Osteoblast (primary cell): ENCODE measurements at regions not wholly inside any gene's neighbourhood (a gene's known extent, or its start where the extent isn't known, plus 50 kb on each side); places are given as distances from the start of the nearest gene placed in this dataset.

Experiments
- DNase-seq: peaks from one replicate; pipeline ENCODE4 v3.0.0; 2011; ENCODE audit warnings: low spot score, mixed read lengths; ENCODE audit not compliant: insufficient read length; ENCODE audit errors: missing footprints
- H2AFZ ChIP-seq: 2 replicates; pipeline ENCODE4 v1.6.0; 2011; ENCODE audit warnings: mild to moderate bottlenecking, low read length
- H3K27ac ChIP-seq: 2 replicates; pipeline ENCODE4 v1.5.1; 2011; ENCODE audit warnings: mild to moderate bottlenecking, low read depth, low read length, moderate library complexity
- H3K27me3 ChIP-seq: 2 replicates; pipeline ENCODE4 v1.6.0; 2012; ENCODE audit warnings: mild to moderate bottlenecking, control low read depth, inconsistent platforms, low read length, moderate library complexity; ENCODE audit not compliant: insufficient read depth
- H3K36me3 ChIP-seq: 2 replicates; pipeline ENCODE4 v1.5.1; 2011; ENCODE audit warnings: mild to moderate bottlenecking, low read length, control low read depth, moderate library complexity; ENCODE audit not compliant: insufficient read depth
- H3K4me1 ChIP-seq: 2 replicates; pipeline ENCODE4 v1.5.1; 2011; ENCODE audit warnings: mild to moderate bottlenecking, low read length, control low read depth, moderate library complexity; ENCODE audit not compliant: insufficient read depth
- H3K4me2 ChIP-seq: 2 replicates; pipeline ENCODE4 v1.6.0; 2011; ENCODE audit warnings: mild to moderate bottlenecking, low read length; ENCODE audit not compliant: insufficient read depth
- H3K4me3 ChIP-seq: fragments of 200-600 bp; sonication (generic); 3 replicates; pipeline ENCODE4 v1.5.1; 2012; ENCODE audit warnings: mild to moderate bottlenecking, low read length, inconsistent platforms; ENCODE audit not compliant: insufficient read depth
- H3K79me2 ChIP-seq: 2 replicates; pipeline ENCODE4 v1.6.0; 2012; ENCODE audit warnings: mild to moderate bottlenecking, low read length, control low read depth, inconsistent platforms; ENCODE audit not compliant: insufficient read depth
- H3K9me3 ChIP-seq: 2 replicates; pipeline ENCODE4 v1.5.1; 2011; ENCODE audit warnings: low read depth, low read length, control low read depth
- H4K20me1 ChIP-seq: 2 replicates; pipeline ENCODE4 v1.6.0; 2012; ENCODE audit warnings: mild to moderate bottlenecking, low read length, control low read depth; ENCODE audit not compliant: insufficient read depth
- TF ChIP-seq, protein P1 (sequence below): IDR thresholded peaks from 2 replicates; pipeline ENCODE4 v1.5.1; 2011; ENCODE audit warnings: mild to moderate bottlenecking, low read depth, low read length, moderate library complexity; ENCODE audit errors: extremely low read depth

DNA sequence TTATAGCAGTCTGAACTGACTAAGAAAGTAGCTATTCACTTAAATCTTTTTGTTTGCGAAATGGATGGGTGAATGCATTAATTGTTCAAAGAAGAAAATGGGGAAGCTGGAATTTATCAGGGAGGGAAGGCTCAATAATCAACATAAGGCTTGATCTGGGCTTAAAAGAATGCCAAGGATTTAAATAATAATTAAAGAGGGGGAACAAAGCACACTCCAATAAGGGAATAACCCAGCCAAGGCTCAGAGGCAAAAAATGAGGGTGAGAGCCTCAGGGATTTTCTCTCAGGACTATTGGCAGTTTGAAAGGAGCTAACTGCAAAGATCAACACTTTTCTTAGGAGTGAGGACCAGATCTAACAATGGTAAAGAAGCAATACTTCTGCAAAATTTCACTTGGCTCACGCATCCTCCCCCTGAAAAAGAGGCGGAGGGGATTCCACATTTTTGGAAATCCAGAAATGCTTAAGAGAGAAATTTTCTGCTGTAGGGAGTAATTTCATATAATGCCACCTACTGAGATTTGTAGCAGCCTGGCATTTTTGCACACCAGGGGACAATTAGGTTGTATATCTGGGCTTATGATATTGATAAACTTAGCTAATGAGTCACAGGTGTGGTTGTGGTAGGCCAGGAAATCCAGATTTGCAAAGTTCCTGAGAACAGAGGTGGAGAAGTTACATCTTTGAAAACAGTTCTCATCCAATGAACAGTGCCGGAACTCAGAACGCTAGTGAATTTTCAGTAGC, 405.1 kb downstream of the TUSC7 start:
- H3K27me3 ChIP-seq, result no peaks in the 10 kb centered on the region
- no peak overlapping the region for H2AFZ ChIP-seq
- H3K4me2 ChIP-seq, result no peak overlapping the region
- H3K4me1 ChIP-seq, result no peaks in the 10 kb centered on the region
- no peak for DNase-seq
- H4K20me1 ChIP-seq, result no peaks in the 10 kb centered on the region
- H3K79me2 ChIP-seq, result no peaks in the 10 kb centered on the region
- no peaks in the 10 kb centered on the region for H3K9me3 ChIP-seq
- TF ChIP-seq, protein P1, sequence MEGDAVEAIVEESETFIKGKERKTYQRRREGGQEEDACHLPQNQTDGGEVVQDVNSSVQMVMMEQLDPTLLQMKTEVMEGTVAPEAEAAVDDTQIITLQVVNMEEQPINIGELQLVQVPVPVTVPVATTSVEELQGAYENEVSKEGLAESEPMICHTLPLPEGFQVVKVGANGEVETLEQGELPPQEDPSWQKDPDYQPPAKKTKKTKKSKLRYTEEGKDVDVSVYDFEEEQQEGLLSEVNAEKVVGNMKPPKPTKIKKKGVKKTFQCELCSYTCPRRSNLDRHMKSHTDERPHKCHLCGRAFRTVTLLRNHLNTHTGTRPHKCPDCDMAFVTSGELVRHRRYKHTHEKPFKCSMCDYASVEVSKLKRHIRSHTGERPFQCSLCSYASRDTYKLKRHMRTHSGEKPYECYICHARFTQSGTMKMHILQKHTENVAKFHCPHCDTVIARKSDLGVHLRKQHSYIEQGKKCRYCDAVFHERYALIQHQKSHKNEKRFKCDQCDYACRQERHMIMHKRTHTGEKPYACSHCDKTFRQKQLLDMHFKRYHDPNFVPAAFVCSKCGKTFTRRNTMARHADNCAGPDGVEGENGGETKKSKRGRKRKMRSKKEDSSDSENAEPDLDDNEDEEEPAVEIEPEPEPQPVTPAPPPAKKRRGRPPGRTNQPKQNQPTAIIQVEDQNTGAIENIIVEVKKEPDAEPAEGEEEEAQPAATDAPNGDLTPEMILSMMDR, result no peak
- no peak overlapping the region for H3K27ac ChIP-seq
- no peak overlapping the region for H3K4me3 ChIP-seq
- no peaks in the 10 kb centered on the region for H3K36me3 ChIP-seq

DNA sequence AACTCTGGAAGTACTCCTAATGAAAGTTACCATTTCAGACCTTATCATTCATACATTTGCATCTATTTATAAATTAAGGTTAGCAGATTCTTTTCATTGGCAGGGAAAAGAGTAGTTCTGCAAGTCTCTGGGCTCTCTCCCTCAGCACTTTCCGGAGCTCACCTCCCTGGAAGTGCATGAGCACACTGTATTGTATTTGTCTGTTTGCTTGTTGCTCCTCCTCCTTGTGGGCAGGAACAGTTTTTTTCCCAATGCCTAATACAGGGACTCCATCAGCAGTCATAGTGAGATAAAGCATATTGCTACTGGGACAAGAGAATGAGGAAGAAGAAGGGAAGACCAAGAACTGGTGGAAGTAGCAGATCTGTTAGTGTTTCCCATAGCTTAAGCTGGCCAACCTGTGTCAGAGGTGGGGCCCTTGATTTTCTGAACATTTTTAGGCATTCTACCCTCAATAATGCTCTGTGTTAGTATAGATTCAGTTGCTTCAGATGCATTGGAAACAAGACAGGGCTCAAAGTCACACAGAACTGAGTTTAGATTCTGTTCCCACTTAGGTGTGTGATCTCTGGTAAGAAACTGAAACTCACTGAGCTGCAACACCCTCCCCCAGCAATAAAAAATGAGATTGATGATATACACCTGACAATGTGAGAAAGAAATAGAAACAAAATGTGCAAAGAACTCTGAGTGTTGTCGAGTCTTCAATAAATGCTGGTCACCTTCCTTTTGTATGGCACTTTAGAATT, 407.8 kb downstream of the TUSC7 start:
- Histone ChIP-seq H3K36me3 (no peaks in the 10 kb centered on the region), H3K27ac (no peak overlapping the region), H3K4me2 (no peak overlapping the region), H3K27me3 (no peaks in the 10 kb centered on the region), H3K4me3 (no peak overlapping the region), H3K9me3 (no peaks in the 10 kb centered on the region), H4K20me1 (no peaks in the 10 kb centered on the region), H3K79me2 (no peaks in the 10 kb centered on the region), H2AFZ (no peak overlapping the region), H3K4me1 (no peaks in the 10 kb centered on the region)
- no peak for DNase-seq
- TF ChIP-seq, protein P1, result no peak

DNA sequence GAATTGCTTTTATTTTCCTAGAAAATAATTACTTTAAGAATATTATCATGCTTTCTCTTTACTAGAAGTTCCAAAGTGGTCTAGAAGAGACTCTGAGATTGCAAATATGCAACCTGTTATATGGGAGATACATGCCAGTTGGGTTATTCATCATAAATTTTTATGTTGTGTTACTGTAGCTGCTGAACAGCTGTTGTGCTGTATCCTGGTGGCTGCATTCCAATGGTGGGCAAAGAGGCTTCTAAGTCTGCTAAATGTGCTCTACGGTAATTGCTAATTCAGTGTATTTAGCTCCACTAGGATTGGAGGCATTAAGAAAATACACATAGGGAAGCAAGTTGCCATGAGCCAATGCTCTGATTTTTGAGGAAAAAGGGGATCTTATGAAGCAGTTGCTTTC, 409.0 kb downstream of the TUSC7 start:
- DNase-seq, result no peak
- no peak overlapping the region for H3K27ac ChIP-seq

DNA sequence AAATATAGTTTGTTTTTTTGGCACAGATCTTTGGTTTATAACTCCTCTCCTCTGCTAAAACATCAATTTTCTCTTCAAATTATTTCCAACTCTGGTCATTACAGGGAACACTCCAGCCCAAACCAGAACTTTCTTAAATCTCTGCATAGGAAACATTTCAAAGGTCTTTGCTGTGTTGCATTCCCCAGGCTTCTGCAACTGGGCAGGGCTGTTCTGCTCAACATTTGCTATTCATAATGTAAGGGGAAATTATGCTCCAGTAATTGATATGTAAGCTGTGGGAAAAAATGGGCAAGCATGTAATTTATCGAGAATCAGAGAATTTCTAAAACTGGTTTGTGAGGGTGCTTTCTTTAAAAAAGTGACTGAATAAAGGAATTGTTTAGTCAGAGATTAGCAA, 410.4 kb downstream of the TUSC7 start:
- H3K4me3 ChIP-seq, result no peak overlapping the region
- H3K9me3 ChIP-seq, result no peaks in the 10 kb centered on the region
- TF ChIP-seq, protein P1, result no peak
- H3K27me3 ChIP-seq, result no peaks in the 10 kb centered on the region
- H4K20me1 ChIP-seq, result no peaks in the 10 kb centered on the region
- no peak overlapping the region for H2AFZ ChIP-seq
- H3K36me3 ChIP-seq, result no peaks in the 10 kb centered on the region
- H3K4me2 ChIP-seq, result no peak overlapping the region
- no peak overlapping the region for H3K27ac ChIP-seq
- DNase-seq, result no peak
- H3K4me1 ChIP-seq, result no peaks in the 10 kb centered on the region
- no peaks in the 10 kb centered on the region for H3K79me2 ChIP-seq

More for the DNA sequence above, 409.0 kb downstream of the TUSC7 start:
- H3K27me3 ChIP-seq, result no peaks in the 10 kb centered on the region
- H3K4me1 ChIP-seq, result no peaks in the 10 kb centered on the region
- no peaks in the 10 kb centered on the region for H3K9me3 ChIP-seq
- H2AFZ ChIP-seq, result no peak overlapping the region
- H3K79me2 ChIP-seq, result no peaks in the 10 kb centered on the region
- H3K4me2 ChIP-seq, result no peak overlapping the region
- no peak overlapping the region for H3K4me3 ChIP-seq
- H3K36me3 ChIP-seq, result no peaks in the 10 kb centered on the region
- TF ChIP-seq, protein P1, result no peak
- H4K20me1 ChIP-seq, result no peaks in the 10 kb centered on the region
